GM20431 (cell line): ENCODE measurements at regions not wholly inside any gene's neighbourhood (a gene's known extent, or its start where the extent isn't known, plus 50 kb on each side); places are given as distances from the start of the nearest gene placed in this dataset.

Experiments
- in situ Hi-C: fragments of 300-500 bp; cut with MseI, MboI; formaldehyde crosslinking; loops from one replicate; pipeline ENCODE4 v1.15.0; 2020; ENCODE audit warnings: low sequenced_read_pairs; ENCODE audit not compliant: unreplicated experiment

DNA sequence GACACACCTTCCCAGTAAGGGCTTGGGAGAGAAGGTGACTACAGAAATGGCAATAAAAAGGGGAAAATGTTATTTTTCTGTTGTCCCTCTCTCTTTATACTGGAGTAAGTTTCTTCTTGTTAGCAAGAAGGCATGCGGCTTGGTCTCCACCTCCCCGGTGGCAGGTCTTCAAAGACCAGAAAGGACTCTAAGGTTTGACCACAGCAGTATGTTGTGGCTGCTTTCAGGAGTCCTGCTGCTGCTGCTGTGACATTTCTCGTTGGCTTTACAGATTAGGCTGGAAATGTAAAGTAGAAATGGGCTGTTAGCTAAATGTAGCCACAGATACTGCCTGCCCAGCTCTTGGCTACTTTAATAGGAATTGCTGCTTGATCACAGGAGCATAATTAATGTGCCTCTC is 175.8 kb upstream of the ZBTB20 start:
- in situ Hi-C loops: no loop called here

DNA sequence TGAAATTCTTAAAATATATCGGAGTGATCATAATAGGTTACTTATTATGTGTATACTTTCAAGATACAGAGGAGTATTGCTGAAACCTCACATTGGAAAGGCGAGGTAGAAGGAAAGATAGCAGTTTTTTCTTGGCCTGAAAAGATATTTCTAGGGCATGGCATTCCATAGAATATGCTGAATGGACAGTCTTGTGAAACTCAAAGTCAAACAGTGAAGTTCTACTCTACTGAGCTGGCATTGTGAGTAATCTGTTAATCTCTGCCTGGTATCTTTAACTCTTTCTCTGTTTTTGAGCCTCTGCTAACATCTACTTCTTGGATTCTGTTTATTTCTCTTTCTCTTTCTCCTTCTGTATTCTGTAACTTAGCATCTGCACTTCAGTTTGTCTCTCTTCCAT is 176.3 kb upstream of the ZBTB20 start:
- in situ Hi-C loops: no loop called here

DNA sequence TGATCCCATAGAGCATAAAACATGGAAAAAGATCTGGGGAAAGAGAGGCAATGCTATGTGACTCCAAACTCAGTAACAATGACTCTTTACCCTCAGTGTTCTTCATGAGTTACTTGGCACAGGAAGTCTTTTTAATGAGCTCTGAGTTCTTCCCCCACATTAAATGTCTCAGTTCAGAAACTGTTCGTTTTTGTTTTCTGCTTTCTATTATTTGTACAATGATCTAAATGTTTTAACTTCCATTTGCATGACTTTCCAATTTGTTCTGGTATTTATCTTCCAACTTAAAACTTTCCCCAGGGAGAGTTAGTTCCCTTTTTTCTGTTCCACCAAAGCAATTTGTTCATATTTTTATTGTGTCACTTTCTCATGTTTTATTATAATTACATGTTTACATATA is 177.0 kb upstream of the ZBTB20 start:
- in situ Hi-C loops: no loop called here

DNA sequence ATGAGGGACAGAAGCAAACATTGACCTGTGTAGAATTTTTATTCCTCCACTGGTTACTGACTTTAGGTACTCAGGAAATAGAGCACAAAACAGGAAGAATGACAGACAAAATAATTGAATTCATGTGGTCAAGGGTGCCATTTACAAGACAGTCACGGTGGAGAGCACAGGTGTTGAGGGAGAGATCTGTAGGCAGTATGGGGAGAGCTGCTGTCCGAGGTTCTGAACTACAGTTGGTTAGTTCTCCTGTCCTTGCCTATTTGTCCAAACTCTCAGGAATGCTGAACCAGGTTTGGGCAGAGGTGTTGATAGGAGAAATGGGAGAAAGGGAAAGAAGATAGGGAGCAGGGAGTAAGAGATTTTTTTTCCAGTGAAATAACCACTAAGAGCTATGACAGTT is 178.5 kb upstream of the ZBTB20 start:
- in situ Hi-C loops: no loop called here

DNA sequence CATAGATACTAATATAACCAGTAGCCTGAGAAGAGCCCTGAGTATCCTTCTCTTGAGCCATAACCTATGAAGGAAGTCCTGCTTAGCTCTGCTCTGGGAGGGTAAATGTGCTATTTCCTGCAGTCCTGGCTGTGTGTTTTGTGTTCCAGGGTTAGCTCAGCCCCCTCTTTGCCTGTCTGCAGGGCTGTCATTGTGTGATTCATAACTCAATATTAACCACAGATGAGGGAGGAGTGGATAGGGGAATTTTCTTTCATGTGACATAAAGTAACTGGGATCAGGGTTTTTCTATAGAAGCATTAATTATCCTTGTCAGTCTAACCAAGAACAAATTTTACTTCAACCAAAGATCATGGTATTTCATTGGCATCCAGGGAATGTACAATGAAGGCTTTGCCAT is 183.3 kb upstream of the ZBTB20 start:
- in situ Hi-C loops: no loop called here

DNA sequence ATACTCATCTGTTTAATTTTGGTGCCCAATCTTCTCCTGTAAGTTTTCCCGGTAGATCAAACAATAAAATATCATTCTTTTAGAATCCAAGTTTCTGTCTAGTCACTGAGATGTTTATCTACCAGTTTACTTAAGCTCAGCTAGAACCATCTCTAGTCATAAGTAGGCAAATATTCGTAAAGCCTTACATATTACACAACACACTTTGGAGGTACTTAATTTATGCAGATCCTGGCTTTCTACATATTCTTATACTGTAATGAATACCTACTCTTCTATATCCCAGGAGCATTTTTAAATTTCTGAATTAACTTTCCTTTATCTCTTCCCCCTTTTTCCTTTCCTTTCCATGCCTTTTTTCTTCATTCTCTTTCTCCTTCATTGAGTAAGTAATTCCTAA is 185.9 kb upstream of the ZBTB20 start:
- in situ Hi-C loops: no loop called here

DNA sequence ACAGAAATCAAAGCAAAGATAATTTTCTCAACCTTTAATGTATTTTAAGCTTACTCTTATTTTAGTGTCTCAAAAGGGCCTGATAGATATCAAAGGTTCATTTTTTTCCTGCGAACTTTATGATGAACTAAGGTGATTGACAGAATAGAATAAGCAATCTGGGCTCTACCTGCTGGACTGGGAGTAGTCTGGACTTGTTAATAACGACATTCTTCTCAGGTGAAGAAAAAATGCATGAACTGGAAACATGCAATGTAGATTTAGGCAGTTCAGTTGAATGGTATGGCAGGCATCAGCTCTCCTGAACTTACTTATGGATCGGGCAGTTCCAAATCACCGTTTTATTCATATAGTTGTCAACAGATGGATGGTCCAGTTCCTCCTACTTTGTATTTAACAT is 189.7 kb upstream of the ZBTB20 start:
- in situ Hi-C loops: no loop called here

DNA sequence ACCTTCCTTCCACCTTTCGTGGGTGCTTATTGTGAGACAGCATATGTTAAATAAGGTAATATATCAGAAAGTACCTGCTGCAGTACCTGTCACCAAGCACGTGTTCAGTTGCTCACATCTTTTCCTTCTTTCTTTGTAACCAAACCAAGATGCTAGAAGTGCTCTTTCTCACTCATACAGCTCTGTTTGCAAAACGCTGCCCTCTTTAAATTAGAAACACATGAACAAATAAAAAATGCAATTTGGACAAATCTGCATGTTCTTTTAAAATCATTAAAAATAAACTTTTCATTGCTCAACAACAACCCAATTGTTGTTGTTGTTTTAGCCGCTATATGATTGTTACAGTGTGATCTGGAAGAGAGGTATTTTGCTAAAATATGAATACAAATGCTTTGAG is 193.5 kb upstream of the ZBTB20 start:
- in situ Hi-C loops: no loop called here

DNA sequence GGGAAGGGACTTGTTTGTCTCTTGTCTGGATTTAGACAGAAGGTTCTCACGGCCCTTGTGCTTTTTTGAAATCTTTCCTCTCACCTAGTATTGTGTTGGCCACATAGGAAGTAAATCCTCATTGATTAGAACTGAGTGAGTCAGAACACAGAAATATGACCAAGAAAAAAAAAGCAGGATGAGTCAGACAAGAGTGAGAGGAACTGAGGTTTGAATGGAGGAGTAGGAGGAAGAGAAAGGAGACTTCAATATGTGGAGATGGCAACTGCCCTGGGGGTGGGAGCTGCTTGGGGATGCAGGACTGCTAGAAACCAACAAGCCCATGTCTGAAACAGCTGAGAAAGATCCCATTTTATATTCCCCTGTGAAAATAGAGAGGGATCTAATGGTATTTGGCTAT is 194.1 kb upstream of the ZBTB20 start:
- in situ Hi-C loops: no loop called here

DNA sequence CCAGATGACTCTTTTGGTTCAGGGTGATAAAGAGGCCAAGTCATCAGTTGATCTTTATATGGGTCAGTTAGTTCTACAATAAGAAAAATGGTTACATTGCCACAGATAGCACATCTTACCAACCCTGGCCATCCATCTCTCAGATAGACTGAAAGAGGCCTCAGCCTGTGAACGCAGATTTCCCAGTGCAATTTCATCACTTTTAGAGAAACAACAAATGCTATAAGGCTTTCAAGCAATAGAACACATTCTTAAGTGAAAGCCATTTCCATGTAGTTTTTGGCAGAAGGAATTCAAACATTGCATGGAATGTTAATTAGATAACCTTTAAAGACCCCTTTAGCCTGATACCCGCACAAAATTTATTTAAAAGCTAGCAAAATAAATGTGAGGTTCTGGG is 200.6 kb upstream of the ZBTB20 start:
- in situ Hi-C loops: no loop called here

DNA sequence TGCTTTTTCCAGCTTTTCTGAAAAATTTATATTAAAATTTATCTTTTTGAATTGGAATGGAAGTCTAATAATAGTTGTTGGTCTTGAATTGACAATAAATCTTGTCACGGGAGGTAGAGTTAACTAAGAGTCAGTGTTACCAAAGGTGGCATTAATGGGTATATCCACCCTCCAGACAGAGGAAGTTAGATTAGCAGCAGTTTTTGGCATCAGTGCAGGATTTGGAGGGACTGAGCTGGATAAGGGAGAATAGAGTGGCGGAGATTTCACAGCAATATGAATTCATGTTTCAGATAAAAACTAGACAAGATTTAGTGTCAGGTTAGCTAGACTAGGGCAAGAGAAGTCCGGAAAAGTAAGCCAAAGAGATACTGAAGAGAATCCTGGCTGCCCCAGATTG is 201.3 kb upstream of the ZBTB20 start:
- in situ Hi-C loops: no loop called here

DNA sequence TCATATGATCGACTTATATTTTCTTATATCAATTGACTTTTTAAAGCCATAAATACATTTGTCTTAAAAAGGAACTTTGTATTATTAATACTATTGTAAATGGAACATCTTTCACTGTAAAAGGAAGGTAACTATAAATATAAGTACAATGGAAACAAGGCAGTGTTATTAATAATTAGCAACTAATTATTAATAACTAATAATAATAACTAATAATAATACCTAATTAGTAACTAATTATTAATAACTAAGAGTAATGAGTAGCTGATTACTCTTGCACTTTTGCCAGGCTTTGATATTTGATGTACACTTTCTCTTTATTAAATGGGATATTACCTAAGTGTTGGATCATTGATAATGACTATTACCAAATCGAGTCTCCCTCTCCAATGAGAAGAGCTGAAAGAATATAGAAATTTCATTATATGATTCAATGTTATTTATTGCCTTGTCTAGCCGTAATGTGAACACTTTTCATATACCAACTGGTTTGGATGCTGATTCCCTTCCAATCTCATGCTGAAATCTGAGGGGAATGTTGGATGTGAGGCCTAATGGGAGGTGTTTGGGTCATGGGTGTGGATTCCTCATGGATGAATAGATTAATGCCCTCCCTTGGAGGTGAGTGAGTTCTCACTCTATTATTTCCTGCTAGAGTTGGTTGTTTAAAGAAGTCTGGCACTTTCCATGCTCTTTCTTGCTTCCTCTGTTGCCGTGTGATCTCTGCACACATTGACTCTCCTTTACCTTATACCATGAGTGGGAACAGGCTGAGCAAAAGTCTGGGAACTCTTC is 202.1 kb upstream of the ZBTB20 start:
- in situ Hi-C loops: no loop called here

DNA sequence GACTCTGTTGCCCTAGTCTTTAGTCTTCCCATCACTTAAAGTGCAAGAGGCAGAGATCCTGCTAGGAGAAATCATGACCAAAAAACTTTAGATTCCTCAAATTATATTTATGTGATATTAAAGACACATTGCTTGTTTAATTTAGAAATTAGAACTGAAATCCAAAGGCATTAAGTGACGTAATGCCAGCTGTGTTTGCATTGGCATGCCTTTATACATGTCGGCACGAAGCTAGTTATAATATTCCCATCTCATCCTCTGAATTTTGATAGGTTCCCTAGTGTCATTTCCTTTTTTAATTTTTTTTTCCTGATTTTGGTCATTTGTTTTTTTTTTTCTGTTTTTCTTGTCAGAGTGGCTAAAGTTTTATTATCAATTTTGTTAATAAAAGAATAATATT is 203.5 kb upstream of the ZBTB20 start:
- in situ Hi-C loops: no loop called here

DNA sequence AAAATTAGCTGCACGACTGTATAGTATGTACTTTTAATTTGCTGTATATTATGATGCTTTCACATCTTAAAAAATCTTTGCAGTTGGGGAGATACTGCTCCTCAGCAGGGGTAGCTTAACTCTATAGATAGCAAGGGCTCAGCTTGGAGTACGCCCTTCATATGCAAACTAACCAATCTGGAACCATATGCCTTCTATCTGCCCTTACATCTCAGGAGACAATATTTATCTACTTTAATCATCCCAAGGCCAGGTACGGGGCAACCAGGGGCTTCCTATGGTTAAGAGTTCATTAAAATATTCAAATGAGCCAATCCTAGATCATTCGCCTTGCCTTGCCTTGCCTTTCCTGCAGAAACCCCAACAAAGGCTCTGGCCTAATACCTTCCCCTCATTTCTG is 204.1 kb upstream of the ZBTB20 start:
- in situ Hi-C loops: no loop called here

DNA sequence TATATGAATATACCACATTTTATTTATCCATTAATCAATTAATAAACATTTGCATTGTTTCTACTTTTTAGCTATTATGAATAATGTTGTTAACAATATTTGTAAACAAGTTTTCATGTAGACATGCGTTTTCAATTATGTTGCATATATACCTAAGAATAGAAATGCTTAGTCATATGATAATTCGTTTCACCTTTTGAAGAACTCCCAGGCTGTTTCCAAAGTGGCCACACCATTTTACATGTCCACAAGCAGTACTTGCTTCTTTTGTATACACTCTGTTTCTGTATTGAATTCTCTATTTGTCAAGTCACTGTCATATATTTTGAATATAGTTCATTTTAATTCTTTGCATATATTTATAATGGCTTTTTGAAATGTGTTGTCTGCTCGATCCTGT is 206.9 kb upstream of the ZBTB20 start:
- in situ Hi-C loops: no loop called here

DNA sequence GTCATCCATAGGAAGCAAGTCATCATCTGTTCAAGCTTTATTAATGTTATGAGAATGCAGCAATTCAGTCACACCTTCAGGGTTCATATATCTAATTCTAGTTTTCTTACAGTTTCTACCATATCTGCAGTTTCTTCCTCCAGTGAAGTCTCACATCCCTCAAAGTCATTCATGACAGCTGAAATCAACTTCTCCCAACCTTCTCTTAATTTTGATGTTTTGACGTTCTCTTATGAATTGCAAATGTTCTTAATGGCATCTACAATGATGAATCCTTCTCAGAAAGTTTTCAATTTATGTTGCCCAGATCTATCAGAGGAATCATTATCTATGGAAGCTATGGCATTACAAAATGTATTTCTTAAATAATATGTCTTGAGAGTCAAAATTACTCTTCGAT is 210.4 kb upstream of the ZBTB20 start:
- in situ Hi-C loops: no loop called here

DNA sequence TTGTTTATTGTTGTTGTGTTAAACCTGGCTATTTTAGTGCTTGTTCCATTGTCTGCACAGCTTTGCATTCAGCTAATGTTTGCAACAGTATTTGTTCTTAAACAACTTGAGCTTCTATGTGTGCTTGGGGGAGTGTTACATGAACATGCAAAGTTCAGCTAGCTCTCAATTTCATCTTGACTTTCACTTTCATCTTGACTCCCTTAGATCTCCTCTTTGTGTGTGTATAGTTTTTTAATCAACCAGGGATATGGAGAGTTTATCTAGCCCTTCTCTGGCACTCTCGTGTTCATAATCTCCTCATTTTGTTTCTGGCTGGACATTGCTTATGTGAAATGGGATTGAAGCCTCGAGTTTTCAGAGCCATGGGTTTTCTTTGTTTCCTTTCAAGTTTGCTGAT is 212.4 kb upstream of the ZBTB20 start:
- in situ Hi-C loops: no loop called here

DNA sequence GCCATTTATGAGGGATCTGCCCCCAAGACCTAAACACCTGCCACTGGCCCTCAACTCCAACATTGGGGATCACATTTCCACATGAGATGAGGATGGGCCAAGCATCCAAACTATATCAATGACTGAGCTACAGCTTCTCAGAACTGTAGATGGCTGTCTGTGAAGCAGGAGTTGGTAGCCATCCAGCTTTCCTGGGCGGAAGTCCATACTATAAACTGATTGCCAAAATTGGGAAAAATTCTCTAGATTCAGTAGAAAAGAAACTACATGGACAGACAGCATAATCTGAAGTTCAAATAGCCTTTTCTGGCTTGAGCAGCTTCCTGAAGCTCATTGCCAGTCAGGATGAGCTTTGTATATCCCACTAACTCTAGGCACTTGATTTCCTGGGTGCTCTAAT is 214.7 kb upstream of the ZBTB20 start:
- in situ Hi-C loops: no loop called here

DNA sequence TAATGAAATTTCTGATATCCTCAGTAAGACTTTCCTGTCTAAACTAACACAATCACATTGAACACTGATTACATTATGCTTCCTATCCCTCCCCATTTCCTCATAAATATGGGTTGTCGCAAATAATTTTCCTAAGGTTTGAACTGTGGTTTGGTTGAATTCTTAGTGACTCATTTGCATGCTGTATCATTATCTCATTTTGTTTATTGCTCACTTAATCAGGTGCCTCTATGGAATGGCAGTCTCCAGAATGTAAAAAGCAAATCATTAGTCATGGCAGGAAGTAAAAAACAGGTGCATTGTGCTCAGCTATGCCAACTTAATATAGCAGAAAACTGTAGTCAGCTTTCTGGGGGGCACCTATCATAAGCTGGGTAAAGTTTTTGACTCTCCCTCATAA is 216.0 kb upstream of the ZBTB20 start:
- in situ Hi-C loops: no loop called here

DNA sequence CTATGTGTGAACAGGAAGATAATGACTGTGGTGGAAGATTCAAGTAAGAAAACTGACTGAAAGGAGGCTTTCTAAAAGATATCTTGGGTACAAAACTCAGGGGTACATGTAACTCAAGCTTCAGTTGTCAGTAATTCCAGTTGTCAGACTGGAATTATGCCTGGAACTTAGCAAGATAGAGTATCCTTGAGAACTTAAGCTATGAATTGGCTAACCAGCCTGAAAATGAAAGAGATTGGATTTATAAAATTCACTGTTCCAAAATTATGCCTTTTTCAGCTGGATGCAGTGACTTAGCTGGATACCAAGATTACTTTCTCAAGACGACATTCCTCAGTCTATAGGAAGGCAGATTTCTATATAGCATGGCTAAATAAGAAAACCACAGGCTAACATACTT is 221.9 kb upstream of the ZBTB20 start:
- in situ Hi-C loops: no loop called here

DNA sequence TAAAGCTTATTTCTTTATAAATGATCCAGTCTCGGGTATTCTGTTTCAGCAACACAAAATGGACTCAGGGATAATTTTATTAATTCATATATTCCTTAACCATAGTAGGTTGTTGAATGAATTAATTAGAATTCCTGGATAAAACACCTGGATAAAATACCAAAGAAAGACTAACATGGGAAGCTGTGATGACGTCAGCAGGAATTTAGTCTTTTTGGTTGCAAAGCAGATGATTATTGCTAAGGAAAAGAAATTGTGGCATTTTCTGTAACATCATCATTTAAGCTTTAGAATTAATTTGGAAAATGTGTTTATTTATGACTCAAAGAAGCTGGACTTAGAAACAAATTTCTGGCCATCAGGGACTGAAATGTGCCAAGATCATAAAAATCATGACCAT is 228.3 kb upstream of the ZBTB20 start:
- in situ Hi-C loops: no loop called here

DNA sequence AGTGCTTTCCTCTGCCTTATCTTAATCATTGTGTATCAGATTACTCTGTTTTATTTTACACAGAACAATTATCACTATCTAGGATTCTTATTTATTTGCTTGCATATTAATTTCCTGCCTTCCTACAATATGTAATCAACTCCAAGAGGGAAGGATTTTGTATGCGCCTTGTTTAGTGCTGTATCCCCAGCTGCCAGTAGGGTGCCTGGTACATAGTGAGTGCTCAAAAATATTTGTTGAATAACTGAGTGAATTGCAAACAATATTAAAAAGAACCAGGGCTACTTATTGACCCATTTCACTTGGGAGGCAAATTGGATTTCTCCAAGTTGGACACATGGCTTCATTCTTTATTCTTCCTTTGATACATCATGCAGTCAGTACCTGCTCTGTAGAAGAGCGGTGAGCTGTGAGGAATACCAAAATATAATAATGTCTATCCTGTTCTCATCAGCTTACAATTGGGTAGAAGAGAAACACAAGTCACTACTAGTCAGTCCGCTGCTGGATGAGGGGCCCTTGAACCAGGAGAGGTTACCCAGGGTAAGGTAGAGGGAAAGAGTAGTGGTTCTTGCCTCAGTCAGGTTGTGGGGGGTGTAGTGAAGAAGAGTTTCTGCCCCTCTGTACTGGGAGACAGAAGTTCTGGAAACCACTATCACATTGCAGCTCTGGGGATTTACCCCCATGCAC is 233.9 kb upstream of the ZBTB20 start:
- in situ Hi-C loops: no loop called here
